Gastrocnemius medialis (tissue), 4 donors: ENCODE measurements at regions not wholly inside any gene's neighbourhood (a gene's known extent, or its start where the extent isn't known, plus 50 kb on each side); places are given as distances from the start of the nearest gene placed in this dataset.

Source experiments
- ATAC-seq, 2 donors: fragments of 150-250 bp; one replicate each; pipeline ENCODE4 v1.9.1; 2016
- DNase-seq, 2 donors: peaks; one replicate each; pipeline ENCODE4 v3.0.0-alpha.2; 2019
- H3K27ac ChIP-seq, 4 donors: fragments of 200-600 bp; sonication (generic); 1 replicate in 1 of 4; 2 replicates in 3 of 4; pipeline ENCODE4 v1.5.1; 2016 to 2018; ENCODE audit warnings: mild to moderate bottlenecking in 2 of 4, moderate library complexity in 1 of 4
- H3K27me3 ChIP-seq, 3 donors: fragments of 200-600 bp; sonication (generic) in 2 of 3; 1 replicate in 1 of 3; 2 replicates in 2 of 3; pipeline versions ENCODE4 v1.5.1 to v1.6.0; 2016 to 2019; ENCODE audit warnings: mild to moderate bottlenecking in 1 of 3, moderate library complexity in 1 of 3
- H3K36me3 ChIP-seq, 2 donors: fragments of 200-600 bp; sonication (generic) in 1 of 2; one replicate each; pipeline ENCODE4 v1.5.1; 2017 to 2018
- H3K4me1 ChIP-seq, 2 donors: fragments of 200-600 bp; sonication (generic) in 1 of 2; one replicate each; pipeline ENCODE4 v1.5.1; 2016 to 2017; ENCODE audit warnings: mild to moderate bottlenecking in 2 of 2
- H3K4me3 ChIP-seq, 4 donors: fragments of 200-600 bp; sonication (generic) in 3 of 4; 1 replicate in 1 of 4; 2 replicates in 3 of 4; pipeline ENCODE4 v1.5.1; 2016 to 2019; ENCODE audit warnings: mild to moderate bottlenecking in 2 of 4
- H3K9me3 ChIP-seq, 3 donors: fragments of 200-600 bp; sonication (generic) in 2 of 3; 1 replicate in 1 of 3; 2 replicates in 2 of 3; pipeline ENCODE4 v1.5.1; 2016 to 2019
- CTCF ChIP-seq, 5 experiments: fragments of 450-650 bp in 3 of 5; fragments of 200-600 bp in 2 of 5; sonication (generic) in 2 of 5; IDR thresholded peaks in 4 of 5; conservative IDR thresholded peaks in 1 of 5; 1 replicate in 4 of 5; 2 replicates in 1 of 5; pipeline ENCODE4 v1.5.1; 2016 to 2019; ENCODE audit warnings: antibody characterized with exemption in 5 of 5, mild to moderate bottlenecking in 3 of 5, moderate library complexity in 3 of 5
- POLR2A ChIP-seq, 2 donors: fragments of 450-650 bp; IDR thresholded peaks; one replicate each; pipeline ENCODE4 v1.6.1; 2017; ENCODE audit warnings: antibody characterized with exemption in 2 of 2, mild to moderate bottlenecking in 2 of 2, moderate library complexity in 2 of 2
- in situ Hi-C, 4 donors: fragments of 200-750 bp; cut with MboI; loops; one replicate each; pipeline versions ENCODE4 v1.15.0 to v1.8.0; 2017; ENCODE audit warnings: low sequenced_read_pairs in 4 of 4
- intact Hi-C: fragments of 100-400 bp; cut with DNase I; formaldehyde crosslinking; loops from one replicate; pipeline ENCODE4 v1.15.1; 2023; ENCODE audit warnings: low total_unique reads

DNA sequence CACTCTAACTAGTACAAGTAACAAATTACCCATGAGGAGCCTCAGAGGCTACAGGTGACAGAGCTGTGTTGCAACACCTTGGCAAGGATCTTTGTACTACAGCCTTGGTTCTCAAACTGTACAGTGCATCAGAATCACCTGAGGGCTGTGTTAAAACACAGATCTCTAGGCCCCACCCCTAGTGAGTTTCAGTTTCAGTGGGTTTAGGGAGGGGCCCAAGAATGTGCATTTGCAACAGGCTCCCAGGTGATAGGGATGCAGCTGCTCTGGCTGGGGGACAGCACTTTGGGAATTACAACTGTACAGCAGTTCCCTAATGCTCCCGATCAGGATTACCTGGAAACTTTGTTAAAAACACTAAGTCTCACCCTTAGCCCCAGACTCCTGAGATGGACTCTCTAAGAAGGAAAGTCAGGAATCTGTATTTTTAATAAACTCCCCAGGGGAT, 66.1 kb upstream of the NR2F2 start:
- H3K4me1 ChIP-seq: peaks cover 9 to 13% of the 10 kb centered on the region in 2 donors
- no peaks in the 10 kb centered on the region for H3K36me3 ChIP-seq
- no peak overlapping the region for H3K4me3 ChIP-seq
- H3K9me3 ChIP-seq: no peaks in the 10 kb centered on the region
- H3K27ac ChIP-seq: no peak overlapping the region
- in situ Hi-C loops: no loop called here
- H3K27me3 ChIP-seq: no peaks in the 10 kb centered on the region
- ATAC-seq (peak; percentile 76 to 89), DNase-seq (peak; percentile 22 to 33)
- TF ChIP-seq CTCF (IDR thresholded peaks at IDR 0.05 in 4 of 5, conservative IDR thresholded peaks at IDR 0.05 in 1 of 5) (no peak), POLR2A (IDR thresholded peaks at IDR 0.05) (no peak)
- intact Hi-C loops: no loop called here

DNA sequence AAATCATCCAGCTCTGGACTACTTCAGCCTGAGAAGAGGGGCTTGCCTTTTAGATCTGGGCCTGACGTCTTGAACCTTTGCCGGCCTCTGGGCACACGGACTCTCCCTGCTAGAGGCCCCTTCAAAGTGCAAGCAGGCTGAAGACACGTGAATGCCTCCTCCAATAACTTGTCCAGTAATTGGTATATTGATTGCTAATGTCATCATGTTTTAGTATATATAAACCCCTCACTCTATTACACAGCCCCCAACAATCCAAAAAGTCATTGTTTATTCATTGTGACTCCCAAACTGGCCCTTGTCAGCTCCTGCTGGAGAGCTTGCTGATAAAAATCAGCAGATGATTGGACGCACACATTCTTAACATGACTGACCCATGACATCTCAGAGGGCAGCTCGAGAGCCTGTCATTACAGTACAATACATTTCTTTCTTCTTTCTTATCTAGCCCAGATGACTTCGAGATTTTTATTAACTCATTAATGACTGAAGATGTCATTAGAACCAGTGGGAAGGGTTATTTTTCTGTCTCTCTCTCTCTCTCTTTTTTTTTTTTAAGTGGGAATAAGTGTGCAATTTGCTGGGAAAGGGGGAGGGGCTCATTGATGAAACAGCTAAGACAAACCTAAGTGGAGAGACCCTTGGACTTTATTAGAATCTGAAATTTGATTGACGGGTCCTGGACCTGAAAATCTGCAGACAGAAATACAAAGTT, 65.5 kb upstream of the NR2F2 start:
- H3K9me3 ChIP-seq: no peaks in the 10 kb centered on the region
- no peak overlapping the region for H3K27ac ChIP-seq
- H3K36me3 ChIP-seq: no peaks in the 10 kb centered on the region
- in situ Hi-C loops: no loop called here
- no peaks in the 10 kb centered on the region for H3K27me3 ChIP-seq
- no peak for TF ChIP-seq POLR2A (IDR thresholded peaks at IDR 0.05)
- no peak for TF ChIP-seq CTCF (IDR thresholded peaks at IDR 0.05 in 4 of 5, conservative IDR thresholded peaks at IDR 0.05 in 1 of 5)
- no peak for DNase-seq
- intact Hi-C loops: no loop called here
- no peak for ATAC-seq
- H3K4me1 ChIP-seq: peaks cover 9 to 13% of the 10 kb centered on the region in 2 donors
- H3K4me3 ChIP-seq: no peak overlapping the region

DNA sequence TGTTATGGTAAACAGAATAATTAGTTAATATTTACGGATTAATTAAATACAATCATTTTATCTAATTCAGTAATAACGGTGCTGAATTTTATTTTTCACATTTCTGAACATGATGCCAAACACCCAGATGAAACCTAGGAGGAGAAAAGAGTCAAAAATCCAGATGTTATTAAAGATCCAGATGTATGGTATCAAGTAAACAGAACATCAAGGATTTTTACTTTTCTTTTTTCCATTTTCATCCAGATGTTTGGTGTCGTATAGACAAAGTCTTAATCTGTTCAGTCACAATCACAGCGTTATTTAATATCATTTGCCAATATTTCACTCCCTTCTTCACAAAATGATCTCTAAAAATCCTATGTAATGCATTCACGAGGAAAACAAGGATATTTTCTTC, 64.0 kb upstream of the NR2F2 start:
- H3K4me1 ChIP-seq: peaks cover 9 to 13% of the 10 kb centered on the region in 2 donors
- H3K27me3 ChIP-seq: no peaks in the 10 kb centered on the region
- intact Hi-C loops: no loop called here
- H3K9me3 ChIP-seq: no peaks in the 10 kb centered on the region
- DNase-seq (no peak), ATAC-seq (no peak)
- TF ChIP-seq POLR2A (IDR thresholded peaks at IDR 0.05) (no peak), CTCF (IDR thresholded peaks at IDR 0.05 in 4 of 5, conservative IDR thresholded peaks at IDR 0.05 in 1 of 5) (no peak)
- no peaks in the 10 kb centered on the region for H3K36me3 ChIP-seq
- H3K27ac ChIP-seq: no peak overlapping the region
- no peak overlapping the region for H3K4me3 ChIP-seq
- in situ Hi-C loops: no loop called here

DNA sequence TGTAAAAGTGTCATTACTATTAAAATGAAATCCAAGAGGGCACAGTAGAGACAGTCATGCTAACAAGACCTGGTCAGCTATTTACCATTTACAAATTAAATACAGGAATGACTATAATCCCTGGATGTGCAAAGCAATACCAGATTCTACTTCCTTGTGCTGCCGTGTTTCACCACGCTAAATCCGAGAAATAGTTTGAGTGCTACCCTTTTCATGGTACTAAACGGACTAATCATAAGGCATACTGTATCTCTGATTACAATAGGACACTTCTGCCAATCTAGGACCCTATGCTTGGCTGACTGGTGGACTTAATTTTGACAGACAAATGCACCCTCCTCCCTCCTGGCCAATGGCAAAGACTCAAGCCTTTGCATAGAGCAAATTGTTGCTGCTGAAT, 63.0 kb upstream of the NR2F2 start:
- H3K9me3 ChIP-seq: no peaks in the 10 kb centered on the region
- H3K27ac ChIP-seq: no peak overlapping the region
- H3K36me3 ChIP-seq: no peaks in the 10 kb centered on the region
- no peaks in the 10 kb centered on the region for H3K27me3 ChIP-seq
- ATAC-seq: no peak
- H3K4me1 ChIP-seq: peaks cover 6 to 7% of the 10 kb centered on the region in 2 donors
- no peak overlapping the region for H3K4me3 ChIP-seq
- in situ Hi-C loops: no loop called here
- TF ChIP-seq CTCF (IDR thresholded peaks at IDR 0.05 in 4 of 5, conservative IDR thresholded peaks at IDR 0.05 in 1 of 5) (no peak), POLR2A (IDR thresholded peaks at IDR 0.05) (no peak)
- intact Hi-C loops: no loop called here
- DNase-seq: no peak
